H1 (cell line): ENCODE measurements at regions not wholly inside any gene's neighbourhood (a gene's known extent, or its start where the extent isn't known, plus 50 kb on each side); places are given as distances from the start of the nearest gene placed in this dataset.

ENCODE experiments used
- CBX8 ChIP-seq: fragments of 300-800, 300-1000 bp; sonication (generic); IDR thresholded peaks from 2 replicates; pipeline ENCODE4 v1.7.1; 2016; ENCODE audit warnings: low read depth, low read length, borderline replicate concordance
- FOSL1 ChIP-seq: IDR thresholded peaks from 2 replicates; pipeline ENCODE4 v1.6.1; 2011; ENCODE audit warnings: mild to moderate bottlenecking, low read depth, low read length, moderate library complexity; ENCODE audit not compliant: insufficient read depth
- NANOG ChIP-seq: IDR thresholded peaks from 2 replicates; pipeline ENCODE4 v1.6.1; 2011; ENCODE audit warnings: low read length, low read depth, mild to moderate bottlenecking, inconsistent platforms; ENCODE audit not compliant: insufficient read depth, poor library complexity, severe bottlenecking
- RFX5 ChIP-seq: IDR thresholded peaks from 2 replicates; pipeline ENCODE4 v1.6.1; 2011; ENCODE audit warnings: low read depth, low read length, improper control_type of control experiment, borderline replicate concordance
- SRF ChIP-seq: IDR thresholded peaks from 2 replicates; pipeline ENCODE4 v1.6.1; 2011; ENCODE audit warnings: mild to moderate bottlenecking, low read depth, low read length, moderate library complexity
- TAF7 ChIP-seq: optimal IDR thresholded peaks from 2 replicates; pipeline ENCODE3; 2011; ENCODE audit warnings: low read depth, mild to moderate bottlenecking, inconsistent platforms, low read length, moderate library complexity, borderline replicate concordance
- TF ChIP-seq, protein P1 (sequence below): fragments of 300-600 bp; sonication (generic); IDR thresholded peaks from 2 replicates; pipeline ENCODE4 v1.7.1; 2012; ENCODE audit warnings: low read length, moderate library complexity, mild to moderate bottlenecking, inconsistent platforms; ENCODE audit not compliant: insufficient replicate concordance

DNA sequence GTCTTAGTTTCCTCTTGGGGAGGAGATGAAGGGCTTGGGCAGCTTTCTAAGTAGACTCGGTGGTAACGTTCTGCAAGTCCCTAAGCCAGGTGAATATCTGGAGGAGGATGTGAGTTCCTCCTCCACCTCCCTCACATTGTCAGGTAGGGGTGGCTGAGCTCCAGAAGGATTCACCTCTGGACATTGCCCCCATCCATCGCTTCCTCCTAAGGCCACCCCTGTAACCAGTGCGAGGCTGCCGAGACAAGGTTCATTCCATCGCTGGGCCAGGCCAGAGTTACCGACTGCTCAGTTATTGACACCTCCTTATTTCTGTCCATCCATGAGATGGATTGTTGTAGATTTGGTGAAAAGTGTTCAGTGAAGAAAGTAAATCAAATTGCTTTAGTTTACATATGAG, 334.1 kb upstream of the KLF6 start (continued):
- TF ChIP-seq, protein P1, sequence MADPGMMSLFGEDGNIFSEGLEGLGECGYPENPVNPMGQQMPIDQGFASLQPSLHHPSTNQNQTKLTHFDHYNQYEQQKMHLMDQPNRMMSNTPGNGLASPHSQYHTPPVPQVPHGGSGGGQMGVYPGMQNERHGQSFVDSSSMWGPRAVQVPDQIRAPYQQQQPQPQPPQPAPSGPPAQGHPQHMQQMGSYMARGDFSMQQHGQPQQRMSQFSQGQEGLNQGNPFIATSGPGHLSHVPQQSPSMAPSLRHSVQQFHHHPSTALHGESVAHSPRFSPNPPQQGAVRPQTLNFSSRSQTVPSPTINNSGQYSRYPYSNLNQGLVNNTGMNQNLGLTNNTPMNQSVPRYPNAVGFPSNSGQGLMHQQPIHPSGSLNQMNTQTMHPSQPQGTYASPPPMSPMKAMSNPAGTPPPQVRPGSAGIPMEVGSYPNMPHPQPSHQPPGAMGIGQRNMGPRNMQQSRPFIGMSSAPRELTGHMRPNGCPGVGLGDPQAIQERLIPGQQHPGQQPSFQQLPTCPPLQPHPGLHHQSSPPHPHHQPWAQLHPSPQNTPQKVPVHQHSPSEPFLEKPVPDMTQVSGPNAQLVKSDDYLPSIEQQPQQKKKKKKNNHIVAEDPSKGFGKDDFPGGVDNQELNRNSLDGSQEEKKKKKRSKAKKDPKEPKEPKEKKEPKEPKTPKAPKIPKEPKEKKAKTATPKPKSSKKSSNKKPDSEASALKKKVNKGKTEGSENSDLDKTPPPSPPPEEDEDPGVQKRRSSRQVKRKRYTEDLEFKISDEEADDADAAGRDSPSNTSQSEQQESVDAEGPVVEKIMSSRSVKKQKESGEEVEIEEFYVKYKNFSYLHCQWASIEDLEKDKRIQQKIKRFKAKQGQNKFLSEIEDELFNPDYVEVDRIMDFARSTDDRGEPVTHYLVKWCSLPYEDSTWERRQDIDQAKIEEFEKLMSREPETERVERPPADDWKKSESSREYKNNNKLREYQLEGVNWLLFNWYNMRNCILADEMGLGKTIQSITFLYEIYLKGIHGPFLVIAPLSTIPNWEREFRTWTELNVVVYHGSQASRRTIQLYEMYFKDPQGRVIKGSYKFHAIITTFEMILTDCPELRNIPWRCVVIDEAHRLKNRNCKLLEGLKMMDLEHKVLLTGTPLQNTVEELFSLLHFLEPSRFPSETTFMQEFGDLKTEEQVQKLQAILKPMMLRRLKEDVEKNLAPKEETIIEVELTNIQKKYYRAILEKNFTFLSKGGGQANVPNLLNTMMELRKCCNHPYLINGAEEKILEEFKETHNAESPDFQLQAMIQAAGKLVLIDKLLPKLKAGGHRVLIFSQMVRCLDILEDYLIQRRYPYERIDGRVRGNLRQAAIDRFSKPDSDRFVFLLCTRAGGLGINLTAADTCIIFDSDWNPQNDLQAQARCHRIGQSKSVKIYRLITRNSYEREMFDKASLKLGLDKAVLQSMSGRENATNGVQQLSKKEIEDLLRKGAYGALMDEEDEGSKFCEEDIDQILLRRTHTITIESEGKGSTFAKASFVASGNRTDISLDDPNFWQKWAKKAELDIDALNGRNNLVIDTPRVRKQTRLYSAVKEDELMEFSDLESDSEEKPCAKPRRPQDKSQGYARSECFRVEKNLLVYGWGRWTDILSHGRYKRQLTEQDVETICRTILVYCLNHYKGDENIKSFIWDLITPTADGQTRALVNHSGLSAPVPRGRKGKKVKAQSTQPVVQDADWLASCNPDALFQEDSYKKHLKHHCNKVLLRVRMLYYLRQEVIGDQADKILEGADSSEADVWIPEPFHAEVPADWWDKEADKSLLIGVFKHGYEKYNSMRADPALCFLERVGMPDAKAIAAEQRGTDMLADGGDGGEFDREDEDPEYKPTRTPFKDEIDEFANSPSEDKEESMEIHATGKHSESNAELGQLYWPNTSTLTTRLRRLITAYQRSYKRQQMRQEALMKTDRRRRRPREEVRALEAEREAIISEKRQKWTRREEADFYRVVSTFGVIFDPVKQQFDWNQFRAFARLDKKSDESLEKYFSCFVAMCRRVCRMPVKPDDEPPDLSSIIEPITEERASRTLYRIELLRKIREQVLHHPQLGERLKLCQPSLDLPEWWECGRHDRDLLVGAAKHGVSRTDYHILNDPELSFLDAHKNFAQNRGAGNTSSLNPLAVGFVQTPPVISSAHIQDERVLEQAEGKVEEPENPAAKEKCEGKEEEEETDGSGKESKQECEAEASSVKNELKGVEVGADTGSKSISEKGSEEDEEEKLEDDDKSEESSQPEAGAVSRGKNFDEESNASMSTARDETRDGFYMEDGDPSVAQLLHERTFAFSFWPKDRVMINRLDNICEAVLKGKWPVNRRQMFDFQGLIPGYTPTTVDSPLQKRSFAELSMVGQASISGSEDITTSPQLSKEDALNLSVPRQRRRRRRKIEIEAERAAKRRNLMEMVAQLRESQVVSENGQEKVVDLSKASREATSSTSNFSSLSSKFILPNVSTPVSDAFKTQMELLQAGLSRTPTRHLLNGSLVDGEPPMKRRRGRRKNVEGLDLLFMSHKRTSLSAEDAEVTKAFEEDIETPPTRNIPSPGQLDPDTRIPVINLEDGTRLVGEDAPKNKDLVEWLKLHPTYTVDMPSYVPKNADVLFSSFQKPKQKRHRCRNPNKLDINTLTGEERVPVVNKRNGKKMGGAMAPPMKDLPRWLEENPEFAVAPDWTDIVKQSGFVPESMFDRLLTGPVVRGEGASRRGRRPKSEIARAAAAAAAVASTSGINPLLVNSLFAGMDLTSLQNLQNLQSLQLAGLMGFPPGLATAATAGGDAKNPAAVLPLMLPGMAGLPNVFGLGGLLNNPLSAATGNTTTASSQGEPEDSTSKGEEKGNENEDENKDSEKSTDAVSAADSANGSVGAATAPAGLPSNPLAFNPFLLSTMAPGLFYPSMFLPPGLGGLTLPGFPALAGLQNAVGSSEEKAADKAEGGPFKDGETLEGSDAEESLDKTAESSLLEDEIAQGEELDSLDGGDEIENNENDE = no peak
- TF ChIP-seq NANOG (no peak), SRF (no peak), FOSL1 (no peak), RFX5 (no peak), TAF7 (no peak), CBX8 (no peak)
